ENCODE measurements at regions not wholly inside any gene's neighbourhood (a gene's known extent, or its start where the extent isn't known, plus 50 kb on each side); places are given as distances from the start of the nearest gene placed in this dataset.

- TF ChIP-seq EZH2phosphoT487 (IDR thresholded peaks at IDR 0.05; ENCODE audit: insufficient read depth, low read depth) (no peak), EZH2 (IDR thresholded peaks at IDR 0.05; ENCODE audit: insufficient read depth, poor library complexity, severe bottlenecking) (no peak)
Measured at GRCh38 chr5:167987490-167988280, 303.8 kb upstream of the WWC1 start.
